Lung (tissue), 11 donors: ENCODE measurements at regions not wholly inside any gene's neighbourhood (a gene's known extent, or its start where the extent isn't known, plus 50 kb on each side); places are given as distances from the start of the nearest gene placed in this dataset.

Source experiments
- ATAC-seq: fragments of 200-7000 bp; cut with Tn5 transposase; one replicate; pipeline ENCODE4 v1.9.1; 2020; ENCODE audit warnings: moderate number of reproducible peaks; ENCODE audit not compliant: insufficient read depth, low FRiP score
- DNase-seq, 3 donors: peaks; one replicate each; pipeline ENCODE4 v3.0.0-alpha.2; 2013 to 2017
- H3K27ac ChIP-seq, 2 donors: one replicate each; pipeline ENCODE4 v1.5.1; 2013; ENCODE audit warnings: mild to moderate bottlenecking in 2 of 2, moderate library complexity in 2 of 2, control low read depth in 1 of 2, inconsistent platforms in 1 of 2, low read depth in 1 of 2, low read length in 1 of 2
- H3K27me3 ChIP-seq, 3 donors: one replicate each; pipeline ENCODE4 v1.5.1; 2013; ENCODE audit warnings: low read length in 2 of 3; ENCODE audit not compliant: control insufficient read depth in 3 of 3, insufficient read depth in 3 of 3
- H3K36me3 ChIP-seq, 4 donors: one replicate each; pipeline ENCODE4 v1.5.1; 2013; ENCODE audit warnings: low read length in 4 of 4, mild to moderate bottlenecking in 1 of 4, moderate library complexity in 1 of 4; ENCODE audit not compliant: control insufficient read depth in 4 of 4, insufficient read depth in 4 of 4
- H3K4me1 ChIP-seq, 5 donors: one replicate each; pipeline ENCODE4 v1.5.1; 2013; ENCODE audit warnings: low read length in 5 of 5, mild to moderate bottlenecking in 2 of 5, moderate library complexity in 1 of 5; ENCODE audit not compliant: control insufficient read depth in 5 of 5, insufficient read depth in 5 of 5
- H3K4me3 ChIP-seq: one replicate; pipeline ENCODE4 v1.5.1; 2013; ENCODE audit warnings: mild to moderate bottlenecking, control low read depth, moderate library complexity
- H3K9ac ChIP-seq, 2 donors: one replicate each; pipeline ENCODE4 v1.5.1; 2013; ENCODE audit warnings: low read length in 2 of 2, control low read depth in 1 of 2; ENCODE audit not compliant: insufficient read depth in 1 of 2
- H3K9me3 ChIP-seq, 4 donors: one replicate each; pipeline ENCODE4 v1.5.1; 2013; ENCODE audit warnings: low read length in 3 of 4, mild to moderate bottlenecking in 1 of 4, moderate library complexity in 1 of 4; ENCODE audit not compliant: control insufficient read depth in 4 of 4, insufficient read depth in 3 of 4
- CTCF ChIP-seq: IDR thresholded peaks from 2 replicates; pipeline ENCODE4 v1.5.1; 2012; ENCODE audit warnings: mild to moderate bottlenecking; ENCODE audit errors: control extremely low read depth, extremely low read depth
- WGBS, 2 donors: extraction: QIAGEN DNeasy Blood & Tissue Kit; methylation state at CpG; one replicate each; pipeline ENCODE4 v1.1.7; 2013; 5-methylcytosine and 5-hydroxymethylcytosine counted together
- donor health status: control.
- donor health status: control.
- donor health status: Bipolar disorder and iron deficiency.
- donor health status: healthy.
- donor health status: DM: yes; HTN: yes; CAD: no.

- Histone ChIP-seq H3K4me1 (peaks cover 0 to 21% (median 4%) of the 10 kb centered on the region in 5 donors), H3K27me3 (no peaks in the 10 kb centered on the region), H3K9me3 (no peaks in the 10 kb centered on the region), H3K9ac (no peak overlapping the region), H3K4me3 (no peak overlapping the region), H3K27ac (no peak overlapping the region), H3K36me3 (no peaks in the 10 kb centered on the region)
- DNase-seq (no peak), ATAC-seq (no peak)
- TF ChIP-seq CTCF: no peak
- 77 to 83% methylated on average over 2 of the region's 2 CpGs for WGBS, 2 donors
Measured at GRCh38 chr4:123876671-123877101, 480.1 kb downstream of the SPRY1 start.

- Histone ChIP-seq H3K9ac (no peak overlapping the region), H3K4me3 (no peak overlapping the region), H3K27me3 (no peaks in the 10 kb centered on the region), H3K36me3 (no peaks in the 10 kb centered on the region), H3K9me3 (no peaks in the 10 kb centered on the region), H3K27ac (no peak overlapping the region), H3K4me1 (peaks cover 0 to 16% (median 4%) of the 10 kb centered on the region in 5 donors)
- WGBS, 2 donors: 24 to 44% methylated on average over 3 of the region's 3 CpGs
- DNase-seq (no peak), ATAC-seq (no peak)
- no peak for TF ChIP-seq CTCF
Measured at GRCh38 chr4:123877551-123877950, 481.0 kb downstream of the SPRY1 start.

GRCh38 chr4:123878976-123879375 lies 482.4 kb downstream of the SPRY1 start:
- H3K4me1 ChIP-seq: peaks cover 0 to 14% (median 4%) of the 10 kb centered on the region in 5 donors
- no peak overlapping the region for H3K4me3 ChIP-seq
- H3K9ac ChIP-seq: no peak overlapping the region
- ATAC-seq (no peak), DNase-seq (no peak)
- no peaks in the 10 kb centered on the region for H3K9me3 ChIP-seq
- H3K27ac ChIP-seq: no peak overlapping the region
- 94 to 95% methylated on average over 8 of the region's 8 CpGs for WGBS, 2 donors
- H3K36me3 ChIP-seq: no peaks in the 10 kb centered on the region
- TF ChIP-seq CTCF: no peak
- H3K27me3 ChIP-seq: no peaks in the 10 kb centered on the region

GRCh38 chr4:123880631-123881030 lies 484.0 kb downstream of the SPRY1 start:
- ATAC-seq: no peak
- no peaks in the 10 kb centered on the region for H3K36me3 ChIP-seq
- no peaks in the 10 kb centered on the region for H3K27me3 ChIP-seq
- no peak overlapping the region for H3K4me3 ChIP-seq
- DNase-seq: peak in 1 of 3 donors; percentile 56
- WGBS, 2 donors: 63% methylated on average over 3 of the region's 3 CpGs
- no peak for TF ChIP-seq CTCF
- no peak overlapping the region for H3K9ac ChIP-seq
- H3K27ac ChIP-seq: no peak overlapping the region
- peaks cover 0 to 12% (median 4%) of the 10 kb centered on the region in 5 donors for H3K4me1 ChIP-seq
- H3K9me3 ChIP-seq: peaks cover 0 to 7% (median 0%) of the 10 kb centered on the region in 4 donors
